Femur (tissue), 1 donor: ENCODE measurements at regions not wholly inside any gene's neighbourhood (a gene's known extent, or its start where the extent isn't known, plus 50 kb on each side); places are given as distances from the start of the nearest gene placed in this dataset.
A peak's percentile ranks its signal among the peaks of the same experiment; 100 is the strongest.

ENCODE experiments used
- DNase-seq: peaks from one replicate; pipeline ENCODE4 v3.0.0-alpha.2; 2017

DNA sequence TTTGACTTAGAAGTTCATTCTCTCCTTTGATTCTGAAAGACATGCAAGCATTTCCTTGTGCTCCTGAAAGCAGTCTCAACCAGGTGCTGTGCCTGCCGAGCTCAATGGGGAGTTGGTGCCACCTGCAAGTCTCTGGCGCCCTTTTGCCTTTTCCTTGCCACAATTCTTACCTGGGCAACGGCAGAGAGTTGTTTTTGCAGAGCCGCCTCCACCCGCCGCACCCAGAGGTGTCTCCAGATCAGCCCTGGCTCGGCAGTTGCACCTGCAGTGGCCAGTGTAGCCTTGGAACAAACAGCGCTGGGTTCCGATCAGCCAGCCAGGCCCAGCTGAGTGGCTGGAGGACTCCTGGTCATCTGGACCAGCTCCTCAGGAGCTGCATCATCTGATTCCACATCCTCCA, 262.9 kb downstream of the IRX2 start:
- DNase-seq: no peak

DNA sequence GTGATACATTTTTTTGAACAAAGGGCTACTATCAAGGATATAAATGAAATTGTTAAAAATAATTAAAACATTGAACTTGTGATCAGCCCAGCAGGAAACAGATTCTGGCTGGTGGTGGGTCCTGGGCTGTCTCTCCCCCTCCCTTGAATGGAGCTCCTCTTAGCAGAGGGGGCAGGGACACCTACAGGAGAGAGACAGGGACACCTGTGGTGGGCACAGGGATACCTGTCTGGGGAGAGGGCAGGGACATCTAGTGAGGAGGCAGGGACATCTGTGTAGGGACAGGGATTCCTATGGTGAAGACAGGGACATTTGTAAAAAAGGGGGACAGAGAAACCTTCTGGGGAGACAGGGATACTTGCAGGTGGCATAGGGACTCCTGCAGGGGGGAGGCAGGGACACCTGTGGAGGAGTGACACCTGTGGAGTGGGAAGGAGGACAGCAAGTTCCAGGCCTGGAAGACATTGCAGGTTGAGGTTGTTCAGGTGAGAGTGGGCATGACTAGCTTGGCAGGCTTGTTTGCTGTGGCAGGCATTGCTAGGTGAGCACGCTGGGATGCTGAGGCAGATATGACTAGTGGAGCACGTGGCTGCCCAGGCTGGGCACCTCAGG, 264.2 kb downstream of the IRX2 start:
- no peak for DNase-seq

DNA sequence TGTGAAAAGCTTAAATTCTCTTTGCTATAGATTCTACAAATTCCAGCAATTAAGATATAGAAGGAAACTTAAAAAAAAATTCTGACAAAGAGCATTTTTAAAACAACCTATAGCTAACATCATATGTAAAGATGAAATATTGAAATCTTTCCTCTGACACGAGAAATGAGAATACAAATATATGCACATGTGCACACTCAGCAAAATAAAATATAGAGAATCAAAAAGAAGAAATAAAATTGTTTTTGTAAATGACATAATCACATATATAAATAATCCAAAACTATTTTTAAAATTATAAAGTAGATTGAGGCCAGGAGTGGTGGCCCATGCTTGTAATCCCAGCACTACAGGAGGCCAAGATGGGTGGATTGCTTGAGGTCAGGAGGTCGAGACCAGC, 265.1 kb downstream of the IRX2 start:
- no peak for DNase-seq

DNA sequence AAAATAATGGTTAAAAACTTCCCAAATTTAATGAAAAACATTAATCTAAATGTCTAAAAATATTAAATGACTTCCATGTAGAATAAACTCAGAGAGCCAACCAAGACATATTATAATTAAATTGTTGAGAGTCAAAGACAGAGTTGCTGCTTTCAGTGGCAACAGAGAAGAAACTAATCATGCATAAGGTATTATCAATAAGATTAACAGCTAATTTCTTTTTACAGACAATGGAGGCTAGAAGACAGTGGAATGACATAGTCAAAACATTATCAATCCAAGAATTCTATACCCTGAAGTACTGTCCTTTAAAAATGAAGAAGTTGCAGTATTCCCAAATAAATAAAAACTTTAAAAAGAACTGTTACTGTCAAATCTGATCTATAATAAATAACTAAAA, 268.7 kb downstream of the IRX2 start:
- DNase-seq: no peak

DNA sequence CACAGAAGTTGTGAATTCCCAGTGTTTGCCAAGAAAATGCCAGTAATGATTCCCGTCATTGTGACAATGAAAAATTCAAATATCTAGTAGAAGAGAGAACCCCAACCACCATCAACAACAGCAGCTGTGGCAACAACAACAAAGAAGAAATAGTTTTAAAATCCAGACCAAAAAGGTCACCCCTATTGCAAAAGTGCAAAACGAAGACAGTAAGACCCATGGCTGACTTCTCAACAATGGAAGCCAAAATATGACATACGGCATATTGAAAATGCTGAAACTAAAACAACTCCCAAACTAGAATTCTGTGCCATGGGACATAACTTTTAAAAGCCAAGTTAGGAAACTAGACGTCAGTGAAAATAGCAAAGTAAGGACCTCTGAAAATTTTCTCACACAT, 270.6 kb downstream of the IRX2 start:
- DNase-seq: no peak

DNA sequence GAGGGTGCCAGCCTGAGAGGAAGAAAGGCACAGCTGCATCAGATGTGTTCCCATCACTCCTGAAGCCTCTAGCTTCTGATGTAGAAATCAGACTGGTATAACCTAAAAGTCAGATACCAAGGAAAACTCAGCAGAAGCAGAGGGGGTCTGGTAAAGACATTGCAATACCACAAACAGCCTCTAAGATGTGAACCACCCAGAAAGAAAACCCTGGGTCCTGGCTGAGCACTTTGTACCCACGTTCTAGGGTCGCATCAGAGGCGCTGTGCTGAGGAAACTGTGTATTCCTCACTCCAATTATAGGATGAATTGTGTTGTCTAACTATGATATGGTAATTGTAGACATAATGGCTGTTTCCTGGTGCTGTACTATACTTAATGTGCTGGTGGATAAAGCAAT, 275.6 kb downstream of the IRX2 start:
- no peak for DNase-seq

DNA sequence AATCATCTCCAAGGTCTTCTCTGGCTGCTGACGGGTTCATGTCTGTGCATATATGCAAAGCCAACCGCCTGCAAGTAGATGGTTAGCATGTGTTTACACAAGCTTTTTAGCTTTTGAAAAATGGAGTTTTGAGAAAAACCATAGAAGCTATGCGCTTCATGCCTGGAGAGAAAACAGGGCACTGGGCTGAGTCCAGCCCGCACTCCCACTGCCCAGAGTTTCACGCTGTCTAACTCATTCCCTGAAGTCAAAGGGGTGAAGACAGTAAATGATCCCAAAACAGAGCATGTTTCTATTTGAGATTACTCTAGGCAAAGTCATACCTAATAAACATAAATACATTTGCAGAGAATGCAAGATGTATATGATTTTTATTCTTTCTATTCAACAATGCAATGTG, 278.8 kb downstream of the IRX2 start:
- no peak for DNase-seq

DNA sequence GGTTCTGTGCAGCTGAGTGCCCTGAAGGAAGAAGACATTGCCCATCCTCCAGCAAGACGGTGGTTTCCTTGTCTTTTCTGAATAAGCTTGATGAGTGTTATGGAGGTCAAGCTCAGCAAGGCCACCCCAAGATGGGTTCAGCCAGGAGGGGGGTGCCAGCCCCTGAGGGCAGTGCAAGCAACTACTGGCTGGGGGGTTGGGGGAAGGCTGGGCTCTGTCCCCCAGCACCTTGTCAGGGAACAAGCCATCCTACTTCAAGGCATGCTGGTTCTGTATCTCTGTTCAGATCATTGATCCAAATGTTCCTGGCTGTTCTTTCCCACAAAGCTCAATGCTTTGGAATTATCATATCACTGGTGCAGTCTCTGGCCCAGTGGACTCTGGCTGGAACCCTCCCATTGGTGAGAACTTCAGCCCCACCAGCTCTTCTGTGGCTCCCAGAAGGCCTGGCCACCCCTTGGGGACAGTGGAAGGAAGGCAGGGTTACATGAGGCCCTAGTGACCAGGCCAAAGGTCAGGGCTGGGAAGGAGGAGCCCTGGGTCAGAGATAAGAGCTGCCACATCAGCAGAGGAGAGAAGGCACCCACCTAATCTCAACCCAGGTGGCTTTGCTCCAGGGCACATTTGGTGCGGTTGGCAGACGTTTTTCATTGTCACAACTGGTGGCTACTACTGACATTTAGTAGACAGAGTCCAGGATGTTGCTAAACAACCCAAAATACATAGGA, 280.2 kb downstream of the IRX2 start:
- DNase-seq: no peak

DNA sequence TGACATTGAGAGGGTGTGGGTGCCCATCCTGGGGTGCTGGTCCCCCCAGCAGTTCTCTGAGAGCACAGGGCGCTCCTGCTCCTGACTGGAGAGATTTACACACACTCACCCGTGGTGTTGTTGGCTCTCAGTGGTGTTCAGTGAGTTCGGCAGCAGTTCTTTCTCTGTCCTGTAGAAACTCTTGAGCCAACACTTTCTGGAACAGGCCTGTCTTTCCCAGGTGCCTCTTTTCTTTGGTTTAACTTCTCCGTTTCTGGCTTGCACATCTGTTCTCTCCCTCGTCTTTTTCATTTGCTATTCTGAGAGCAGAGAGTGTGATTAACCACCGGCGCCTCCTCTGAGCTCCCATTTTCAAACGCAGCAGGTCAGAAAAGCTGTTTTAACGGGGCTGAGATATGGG, 284.5 kb downstream of the IRX2 start:
- DNase-seq: peak; percentile 23

DNA sequence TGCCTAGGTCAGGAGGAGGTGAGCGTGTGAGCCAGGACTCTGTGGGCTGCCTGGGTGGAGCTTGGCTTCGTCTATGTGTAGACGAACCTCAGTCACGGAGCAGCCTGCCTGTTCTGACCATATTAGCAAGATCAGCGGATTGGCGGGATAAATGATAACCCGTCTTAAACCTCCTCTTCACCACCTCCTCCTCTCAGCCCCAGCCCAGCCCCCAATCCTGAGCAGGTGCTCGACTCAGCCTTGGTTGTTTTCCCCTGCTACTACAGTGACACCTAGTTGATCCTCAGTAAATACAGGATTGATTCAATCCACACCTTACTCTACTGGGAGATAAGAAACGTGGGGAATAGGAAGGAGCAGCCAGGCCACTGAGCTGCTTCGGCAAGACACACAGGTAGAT, 286.1 kb downstream of the IRX2 start:
- no peak for DNase-seq

DNA sequence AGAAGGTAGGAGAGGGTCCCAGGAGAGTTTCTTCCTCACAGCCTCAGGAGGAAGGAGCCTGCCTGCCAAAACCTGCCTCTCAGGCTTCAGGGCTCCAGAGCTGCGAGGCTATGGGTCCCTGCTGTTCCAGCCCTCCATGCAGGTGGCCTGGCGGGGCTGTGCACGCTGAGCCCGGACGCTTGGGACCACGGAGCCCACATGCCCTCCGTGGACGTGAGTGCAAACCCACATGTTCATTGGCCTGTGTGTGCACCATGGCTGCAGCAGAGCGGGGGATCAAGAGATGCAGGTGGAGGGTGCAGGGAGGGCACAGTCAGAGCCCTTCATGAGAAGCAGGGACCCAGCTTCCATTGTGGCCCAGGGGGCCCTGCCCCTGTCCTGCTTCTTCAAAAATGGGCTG, 287.3 kb downstream of the IRX2 start:
- no peak for DNase-seq

DNA sequence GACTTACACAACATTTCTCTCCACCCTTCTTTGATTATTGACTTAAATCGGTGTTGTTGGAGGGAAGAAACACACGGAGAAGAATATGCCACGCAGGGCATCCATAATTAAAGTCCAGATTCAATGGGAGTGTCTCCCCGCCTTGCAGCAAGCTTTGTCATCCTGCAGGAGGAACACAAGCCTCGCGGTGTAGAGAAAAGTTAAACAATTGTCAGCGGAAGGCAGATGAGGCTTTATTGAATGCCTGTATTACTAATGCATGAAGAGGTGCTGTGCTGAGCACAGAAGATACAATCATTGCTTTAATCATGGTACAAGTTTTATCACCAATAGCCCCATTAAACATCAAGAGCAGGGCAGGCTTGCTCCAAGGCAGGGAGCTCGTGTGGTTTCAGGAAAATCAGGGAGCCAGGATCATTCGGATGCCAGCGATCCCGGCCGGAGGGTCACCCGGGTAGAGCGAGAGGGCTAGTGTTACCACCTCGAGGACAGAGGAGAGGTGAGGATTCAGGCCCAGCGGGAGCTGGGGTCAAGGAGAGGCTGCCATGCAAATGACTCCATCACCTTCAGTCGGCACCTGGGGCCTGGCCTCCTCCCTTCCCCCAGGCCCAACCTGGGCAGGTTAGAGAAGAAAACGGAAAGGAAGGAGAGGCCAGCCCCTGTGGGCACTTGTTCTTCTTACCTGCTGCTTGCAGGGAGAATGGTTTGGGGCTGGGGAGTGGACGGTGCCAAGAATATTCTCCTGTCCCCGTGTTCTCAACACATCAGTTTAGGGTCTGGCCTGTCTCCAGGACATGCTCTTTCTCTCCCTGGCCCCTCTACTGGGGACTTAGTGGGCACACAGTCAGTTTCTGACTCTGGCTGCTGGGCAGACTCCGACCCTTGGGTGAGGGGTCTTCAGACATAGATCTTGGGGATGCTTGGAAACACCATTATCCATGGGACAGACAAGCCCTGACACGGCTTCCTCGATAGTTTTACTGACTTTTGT, 289.5 kb downstream of the IRX2 start:
- DNase-seq: no peak

DNA sequence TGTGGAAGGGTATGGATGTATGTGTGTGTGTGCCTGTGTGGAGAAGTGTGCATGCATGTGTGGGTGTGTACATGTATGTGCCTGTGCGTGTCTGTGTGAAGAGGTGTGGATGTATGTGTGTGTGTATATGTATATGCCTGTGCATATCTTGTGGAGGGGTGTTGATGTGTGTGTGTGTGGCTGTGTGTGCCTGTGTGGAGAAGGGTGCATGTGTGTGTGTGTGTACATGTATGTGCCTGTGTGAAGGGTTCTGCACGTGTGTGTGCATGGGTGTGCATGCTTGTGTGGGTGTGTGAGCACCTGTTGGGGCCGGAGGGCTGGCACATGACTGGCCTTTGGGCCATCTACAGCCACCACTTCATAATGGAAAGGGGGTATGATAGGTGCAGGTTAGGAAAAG, 291.4 kb downstream of the IRX2 start:
- no peak for DNase-seq

DNA sequence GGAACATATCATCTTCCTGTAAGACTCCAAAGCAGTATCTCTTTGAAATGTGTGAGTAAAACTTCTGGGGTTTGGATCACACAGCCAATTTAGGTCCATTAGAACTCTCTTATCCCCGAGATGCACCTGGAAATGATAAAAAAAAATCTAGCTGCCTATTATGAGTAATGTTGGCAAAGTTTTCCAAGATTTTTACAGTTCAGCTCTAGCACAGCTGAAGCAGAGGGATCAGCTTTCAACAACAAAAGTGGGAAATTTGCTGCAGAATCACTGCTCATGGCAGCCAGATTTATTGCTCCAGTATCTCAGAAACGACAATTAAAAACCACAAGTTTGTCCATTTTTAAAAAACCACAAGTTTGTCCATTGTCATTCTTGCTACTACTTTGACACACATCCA, 292.2 kb downstream of the IRX2 start:
- DNase-seq: no peak

DNA sequence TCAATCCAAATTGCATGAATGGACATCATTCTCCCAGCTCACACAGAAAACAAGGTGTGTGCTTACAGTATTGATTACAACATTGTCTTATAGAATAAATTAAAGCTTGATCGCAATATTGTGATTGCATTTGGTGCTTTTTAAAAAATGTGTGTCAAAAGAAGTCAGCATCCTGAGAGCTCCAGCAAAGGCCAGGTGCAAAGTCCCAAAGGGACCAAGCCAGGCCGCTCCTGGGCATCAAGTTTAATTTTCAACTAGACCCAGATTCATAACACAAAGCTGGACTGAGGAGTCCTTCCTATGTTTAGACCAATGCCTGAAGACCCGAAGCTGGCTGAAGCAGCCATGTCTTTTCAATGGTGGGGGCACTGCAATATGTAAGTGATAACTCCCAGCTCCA, 295.6 kb downstream of the IRX2 start:
- DNase-seq: no peak

DNA sequence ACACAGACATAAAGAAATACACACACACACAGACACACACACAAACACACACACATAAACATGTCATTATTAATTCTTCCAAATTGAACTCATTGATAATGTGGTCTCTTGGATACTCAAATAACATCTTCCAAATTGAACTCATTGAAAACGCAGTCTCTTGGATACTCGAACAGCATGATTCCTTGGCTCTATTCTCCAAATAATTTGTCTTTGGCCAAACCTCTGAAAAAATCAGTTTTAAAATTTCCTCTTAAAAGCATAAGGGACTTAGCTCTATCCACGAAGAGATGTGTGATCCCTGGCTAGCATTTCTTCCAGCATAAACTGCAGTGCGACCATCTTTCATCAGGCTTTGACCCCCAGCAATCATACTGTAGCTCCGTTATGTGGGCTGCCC, 296.6 kb downstream of the IRX2 start:
- DNase-seq: no peak

DNA sequence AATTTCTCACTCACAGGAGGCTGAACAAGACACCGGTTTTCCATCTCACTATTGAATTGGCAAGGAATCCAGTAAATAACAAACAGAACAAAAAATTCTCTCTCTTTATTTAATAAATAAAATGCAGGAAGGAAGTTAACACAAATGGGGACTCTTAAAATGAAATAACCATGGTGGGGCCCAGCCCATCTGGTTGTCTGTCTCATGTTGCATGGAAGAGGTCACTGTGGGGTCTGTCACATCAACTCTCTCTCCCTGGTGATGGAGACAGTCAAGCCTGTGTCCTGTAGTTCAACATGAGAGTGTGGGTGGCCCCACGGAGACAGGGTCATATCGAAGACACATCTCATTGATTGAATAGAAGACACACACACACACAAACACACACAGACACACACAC, 297.7 kb downstream of the IRX2 start:
- DNase-seq: peak; percentile 28

DNA sequence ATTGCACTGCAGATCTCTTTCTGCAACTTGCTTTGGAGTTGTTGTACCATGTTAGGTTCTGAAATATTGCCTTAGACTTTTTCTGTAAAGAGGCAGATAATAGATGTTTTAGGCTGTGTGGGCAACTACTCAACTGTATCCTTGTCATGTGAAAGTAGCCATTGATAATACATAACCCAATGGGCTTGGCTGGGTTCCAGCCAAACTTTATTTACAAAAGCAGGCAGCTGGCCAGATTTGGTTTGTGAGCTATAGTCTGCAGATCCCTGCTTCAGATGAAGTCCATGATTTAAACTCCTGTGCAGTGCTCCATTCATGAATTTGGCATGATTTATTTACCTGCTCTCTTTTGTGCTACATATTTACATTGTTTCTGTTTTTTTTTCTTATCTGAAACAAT, 300.4 kb downstream of the IRX2 start:
- DNase-seq: no peak

DNA sequence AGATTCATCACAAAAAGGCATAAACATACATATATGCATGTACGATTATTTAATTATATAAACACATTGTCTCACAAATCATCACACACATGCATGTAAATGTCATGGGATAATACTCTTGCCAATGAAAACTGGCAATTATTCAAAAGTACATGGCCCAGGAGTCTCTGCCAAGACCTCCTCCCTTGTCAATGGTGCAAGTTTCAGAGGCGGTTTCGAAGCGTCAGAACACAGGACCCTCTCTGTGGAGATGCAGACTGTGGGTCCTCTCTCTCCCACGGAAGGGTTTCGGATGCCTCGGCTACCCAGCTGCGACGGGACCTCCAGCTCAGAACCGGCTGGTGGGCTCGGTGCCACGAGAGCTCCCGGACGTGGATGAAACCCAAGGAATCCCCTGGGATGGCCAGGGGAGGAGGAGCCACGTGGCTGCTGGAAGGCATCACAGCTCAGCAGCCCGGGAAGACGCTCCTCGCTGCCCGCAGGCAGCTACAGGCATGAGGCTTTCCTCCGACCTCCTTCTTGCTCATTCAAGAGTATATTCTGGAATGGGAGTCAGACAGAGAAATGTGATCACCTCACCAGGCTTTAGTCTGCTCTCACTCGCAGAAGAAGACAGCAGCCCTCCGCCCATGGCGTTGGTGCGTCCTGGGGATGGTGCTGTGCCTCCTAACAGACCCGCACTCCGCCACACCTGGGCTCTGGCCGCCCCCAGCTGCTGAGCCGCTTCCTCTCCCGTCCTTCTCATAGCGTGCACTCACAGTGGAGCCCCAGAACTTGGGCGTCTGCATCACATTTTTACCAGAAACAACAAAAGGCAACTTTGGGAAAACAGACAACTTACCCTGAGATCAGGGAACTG, 308.8 kb downstream of the IRX2 start:
- no peak for DNase-seq

DNA sequence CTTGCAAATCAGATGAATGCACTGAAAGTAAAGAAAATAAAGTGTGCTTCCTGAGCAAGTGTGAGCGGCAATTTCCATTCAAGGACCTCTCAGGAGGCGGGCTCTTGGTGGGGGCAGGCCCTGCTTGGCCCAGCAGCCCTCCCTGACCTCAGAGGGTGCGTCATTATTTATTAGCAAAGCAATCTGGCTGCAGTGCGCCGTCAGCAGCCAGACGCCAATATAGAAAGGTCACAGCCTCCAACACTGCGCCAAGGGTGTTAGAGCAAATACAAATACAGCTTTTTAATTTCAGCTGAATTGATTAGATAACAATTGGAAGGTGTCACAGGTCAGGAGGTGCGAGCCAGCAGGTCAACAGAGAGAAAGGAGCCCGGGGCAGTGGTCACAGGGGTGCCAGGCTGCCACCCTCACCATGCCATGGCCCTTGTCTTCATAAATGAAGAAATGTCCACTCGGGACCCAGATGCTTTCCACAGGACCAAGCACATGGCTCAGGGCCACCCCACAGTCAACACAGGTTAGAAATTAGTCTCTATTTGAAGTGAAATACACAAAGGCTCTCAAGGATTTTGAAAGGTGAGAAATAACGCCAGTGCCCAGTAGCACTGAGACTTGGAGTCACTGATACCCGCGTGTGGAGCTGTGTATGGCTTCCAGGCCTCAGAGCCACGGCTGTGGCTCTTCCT, 309.8 kb downstream of the IRX2 start:
- no peak for DNase-seq

DNA sequence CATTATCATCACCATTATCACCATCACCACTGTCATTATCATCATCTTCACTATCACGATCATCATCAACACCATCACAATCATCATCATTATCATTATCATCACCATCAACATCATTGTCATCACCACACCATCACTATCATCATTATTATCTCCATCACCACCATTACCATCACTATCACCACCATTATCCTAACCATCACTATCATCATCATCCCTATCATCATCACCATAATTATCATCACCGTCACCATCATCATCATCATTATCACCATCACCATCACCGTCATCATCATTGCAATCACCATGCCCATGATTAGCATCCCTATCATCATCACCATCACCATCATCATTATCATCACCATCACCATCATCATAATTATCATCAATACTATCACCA, 311.9 kb downstream of the IRX2 start:
- no peak for DNase-seq

DNA sequence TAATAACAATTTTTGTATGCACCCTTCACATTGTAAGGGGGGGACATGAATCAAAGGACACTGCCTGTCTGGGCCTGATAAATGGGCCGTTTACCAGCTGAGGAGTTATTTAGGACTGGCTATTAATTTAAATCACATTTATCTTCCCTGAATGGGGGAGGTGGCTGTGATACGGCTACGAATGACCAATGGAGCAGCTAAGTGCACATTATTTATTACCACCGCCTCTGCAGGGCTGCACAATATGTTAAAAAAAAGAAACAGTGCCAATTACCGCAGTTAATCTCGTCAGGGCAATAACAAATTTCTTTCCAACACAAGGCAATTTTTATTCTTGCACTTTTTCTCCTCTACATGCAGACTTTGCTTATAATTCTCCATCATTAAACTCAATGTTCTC, 318.4 kb downstream of the IRX2 start:
- no peak for DNase-seq
